ENCODE measurements at regions not wholly inside any gene's neighbourhood (a gene's known extent, or its start where the extent isn't known, plus 50 kb on each side); places are given as distances from the start of the nearest gene placed in this dataset.

DNA sequence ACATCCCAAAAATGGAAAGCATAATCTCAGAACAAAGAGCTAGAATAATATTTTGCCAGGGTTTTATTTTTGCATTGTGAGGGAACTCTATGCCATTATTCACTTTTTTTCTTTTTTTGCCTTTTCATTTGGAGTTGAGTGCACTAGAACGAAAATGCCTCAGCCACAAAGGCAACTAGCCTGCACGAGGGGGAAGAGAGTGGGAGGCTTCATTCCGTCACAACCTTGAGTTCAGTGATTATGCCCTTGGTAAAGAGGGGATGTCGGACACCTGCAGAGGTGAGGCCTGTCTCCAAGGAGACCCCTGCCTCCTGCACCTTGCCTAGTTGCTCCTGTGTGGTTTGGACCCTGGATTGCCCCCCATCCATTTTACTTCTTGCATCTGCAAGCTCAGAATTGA lies 232.7 kb downstream of the TEX36 start:
- no peak for TF ChIP-seq BHLHE40 (IDR thresholded peaks at IDR 0.05; ENCODE audit: borderline replicate concordance)
- TF ChIP-seq ELF4 (IDR thresholded peaks at IDR 0.05): no peak
- TF ChIP-seq ZNF384 (IDR thresholded peaks at IDR 0.05): no peak
- TF ChIP-seq FOXK2 (IDR thresholded peaks at IDR 0.05): no peak
